HEK293T (cell line): ENCODE measurements at regions not wholly inside any gene's neighbourhood (a gene's known extent, or its start where the extent isn't known, plus 50 kb on each side); places are given as distances from the start of the nearest gene placed in this dataset.

ENCODE experiments used
- CTCF ChIA-PET: fragments of 350-600 bp; formaldehyde crosslinking; extraction: SDS; loops from one replicate; lab custom pipeline; 2021; ENCODE audit warnings: antibody characterized with exemption, inconsistent platforms; lab: Yijun Ruan, JAX
- POLR2A ChIA-PET: fragments of 350-600 bp; formaldehyde crosslinking; extraction: SDS; loops from one replicate; lab custom pipeline; 2020; ENCODE audit warnings: antibody characterized with exemption, inconsistent platforms; lab: Yijun Ruan, JAX
- DNase-seq: peaks from one replicate; pipeline ENCODE4 v3.0.0; 2012; ENCODE audit warnings: mixed read lengths; ENCODE audit errors: extremely low spot score
- ARNT ChIP-seq: fragments of 450-650 bp; IDR thresholded peaks from 2 replicates; pipeline ENCODE4 v1.6.1; 2017; ENCODE audit warnings: mild to moderate bottlenecking
- BHLHE40 ChIP-seq: fragments of 450-650 bp; IDR thresholded peaks from 2 replicates; pipeline ENCODE4 v1.6.1; 2016; ENCODE audit warnings: mild to moderate bottlenecking, moderate library complexity, borderline replicate concordance
- CTBP1 ChIP-seq: fragments of 450-650 bp; IDR thresholded peaks from 2 replicates; pipeline ENCODE4 v1.6.1; 2016; ENCODE audit warnings: borderline replicate concordance
- ELF4 ChIP-seq: fragments of 450-650 bp; IDR thresholded peaks from 2 replicates; pipeline ENCODE4 v1.6.1; 2017; ENCODE audit warnings: antibody characterized with exemption
- FOXA1 ChIP-seq: fragments of 450-650 bp; IDR thresholded peaks from 2 replicates; pipeline ENCODE4 v1.6.1; 2016; ENCODE audit warnings: mild to moderate bottlenecking
- FOXK2 ChIP-seq: fragments of 450-650 bp; IDR thresholded peaks from 2 replicates; pipeline ENCODE4 v1.6.1; 2016; ENCODE audit warnings: mild to moderate bottlenecking
- FOXM1 ChIP-seq: fragments of 450-650 bp; IDR thresholded peaks from 2 replicates; pipeline ENCODE4 v1.6.1; 2017; ENCODE audit warnings: mild to moderate bottlenecking, borderline replicate concordance
- HDGF ChIP-seq: fragments of 450-650 bp; IDR thresholded peaks from 2 replicates; pipeline ENCODE4 v1.6.1; 2017; ENCODE audit warnings: antibody characterized with exemption, borderline replicate concordance
- L3MBTL2 ChIP-seq: fragments of 450-650 bp; conservative IDR thresholded peaks from 2 replicates; pipeline ENCODE4 v1.6.1; 2016; ENCODE audit warnings: mild to moderate bottlenecking
- LEF1 ChIP-seq: fragments of 450-650 bp; IDR thresholded peaks from 2 replicates; pipeline ENCODE4 v1.6.1; 2017; ENCODE audit warnings: mild to moderate bottlenecking, borderline replicate concordance
- NFRKB ChIP-seq: fragments of 450-650 bp; IDR thresholded peaks from 2 replicates; pipeline ENCODE4 v1.6.1; 2016; ENCODE audit warnings: mild to moderate bottlenecking, moderate library complexity
- PKNOX1 ChIP-seq: fragments of 450-650 bp; IDR thresholded peaks from 2 replicates; pipeline ENCODE4 v1.6.1; 2016
- SP1 ChIP-seq: fragments of 450-650 bp; IDR thresholded peaks from 2 replicates; pipeline ENCODE4 v1.6.1; 2017
- SUZ12 ChIP-seq: fragments of 450-650 bp; IDR thresholded peaks from 2 replicates; pipeline ENCODE4 v1.6.1; 2016; ENCODE audit warnings: mild to moderate bottlenecking
- TARDBP ChIP-seq: fragments of 450-650 bp; IDR thresholded peaks from 2 replicates; pipeline ENCODE4 v1.6.1; 2016
- ZNF384 ChIP-seq: fragments of 450-650 bp; IDR thresholded peaks from 2 replicates; pipeline ENCODE4 v1.6.1; 2016

- DNase-seq: no peak
- ChIA-PET CTCF (no interaction called here), POLR2A (no interaction called here)
- no peak for TF ChIP-seq HDGF
- no peak for TF ChIP-seq NFRKB
- no peak for TF ChIP-seq FOXK2
- TF ChIP-seq SUZ12: no peak
- TF ChIP-seq L3MBTL2: no peak
- TF ChIP-seq SP1: no peak
- no peak for TF ChIP-seq FOXA1
- no peak for TF ChIP-seq TARDBP
- no peak for TF ChIP-seq ELF4
- TF ChIP-seq BHLHE40: no peak
- no peak for TF ChIP-seq ZNF384
- TF ChIP-seq PKNOX1: no peak
- no peak for TF ChIP-seq LEF1
- no peak for TF ChIP-seq CTBP1
Observed at GRCh38 chr3:191997093-191997492, 536.1 kb downstream of the PYDC2 start.

GRCh38 chr3:191997579-191998268 is 536.8 kb downstream of the PYDC2 start:
- TF ChIP-seq ELF4 (no peak), HDGF (no peak), FOXK2 (no peak), L3MBTL2 (no peak), NFRKB (no peak), BHLHE40 (no peak), TARDBP (no peak), SP1 (no peak), FOXM1 (no peak), PKNOX1 (no peak), ARNT (no peak), CTBP1 (no peak), ZNF384 (no peak), LEF1 (no peak), FOXA1 (no peak), SUZ12 (no peak)
- CTCF ChIA-PET: no interaction called here
- no peak for DNase-seq
- POLR2A ChIA-PET: no interaction called here

GRCh38 chr3:192001218-192001617 is 540.3 kb downstream of the PYDC2 start:
- TF ChIP-seq FOXM1 (no peak), PKNOX1 (no peak), FOXA1 (no peak), TARDBP (no peak), SUZ12 (no peak), ARNT (no peak), ZNF384 (no peak), L3MBTL2 (no peak), BHLHE40 (no peak), NFRKB (no peak), LEF1 (no peak), SP1 (no peak), FOXK2 (no peak), ELF4 (no peak), CTBP1 (no peak), HDGF (no peak)
- DNase-seq: no peak
- ChIA-PET CTCF (no interaction called here), POLR2A (no interaction called here)

GRCh38 chr3:192005989-192006388 is 545.0 kb downstream of the PYDC2 start:
- TF ChIP-seq CTBP1: no peak
- TF ChIP-seq SUZ12: no peak
- no peak for TF ChIP-seq LEF1
- ChIA-PET POLR2A (no interaction called here), CTCF (no interaction called here)
- no peak for DNase-seq

- no peak for TF ChIP-seq TARDBP
- no peak for TF ChIP-seq LEF1
- no peak for TF ChIP-seq HDGF
- no peak for TF ChIP-seq FOXA1
- no peak for TF ChIP-seq ZNF384
- no peak for TF ChIP-seq SP1
- TF ChIP-seq FOXM1: no peak
- TF ChIP-seq FOXK2: no peak
- no peak for TF ChIP-seq CTBP1
- no peak for TF ChIP-seq NFRKB
- TF ChIP-seq PKNOX1: no peak
- TF ChIP-seq SUZ12: no peak
- TF ChIP-seq ARNT: no peak
- TF ChIP-seq ELF4: no peak
- no peak for TF ChIP-seq BHLHE40
- no peak for TF ChIP-seq L3MBTL2
- ChIA-PET CTCF (no interaction called here), POLR2A (no interaction called here)
- DNase-seq: no peak
Observed at GRCh38 chr3:192009903-192010302, 548.9 kb downstream of the PYDC2 start.
